Neural progenitor cell (in vitro differentiated cells): ENCODE measurements at regions not wholly inside any gene's neighbourhood (a gene's known extent, or its start where the extent isn't known, plus 50 kb on each side); places are given as distances from the start of the nearest gene placed in this dataset.

Source experiments
- DNase-seq: peaks from one replicate; pipeline ENCODE4 v3.0.0-alpha.2; 2016; ENCODE audit warnings: low spot score
- H2AFZ ChIP-seq: fragments of 200-600 bp; sonication (generic); replicated peaks from 2 replicates; pipeline ENCODE4 v1.6.1; 2016; ENCODE audit warnings: antibody characterized with exemption
- H3F3A ChIP-seq: fragments of 200-600 bp; sonication (generic); 2 replicates; pipeline ENCODE4 v1.6.1; 2016; ENCODE audit warnings: antibody characterized with exemption, low read depth
- H3K27ac ChIP-seq: fragments of 200-600 bp; sonication (generic); 2 replicates; pipeline ENCODE4 v1.5.1; 2016; ENCODE audit warnings: mild to moderate bottlenecking
- H3K27me3 ChIP-seq: fragments of 200-600 bp; sonication (generic); 2 replicates; pipeline ENCODE4 v1.6.1; 2016; ENCODE audit warnings: mild to moderate bottlenecking, moderate library complexity
- H3K36me3 ChIP-seq: fragments of 200-600 bp; sonication (generic); 2 replicates; pipeline ENCODE4 v1.5.1; 2016
- H3K4me1 ChIP-seq: fragments of 200-600 bp; sonication (generic); 2 replicates; pipeline ENCODE4 v1.6.1; 2016; ENCODE audit warnings: mixed run types
- H3K4me2 ChIP-seq: fragments of 200-600 bp; sonication (generic); 2 replicates; pipeline ENCODE4 v1.6.1; 2016
- H3K4me3 ChIP-seq: fragments of 200-600 bp; sonication (generic); 2 replicates; pipeline ENCODE4 v1.5.1; 2016
- H3K79me2 ChIP-seq: fragments of 200-600 bp; sonication (generic); 2 replicates; pipeline ENCODE4 v1.6.1; 2016; ENCODE audit warnings: low read depth
- H3K9ac ChIP-seq: fragments of 200-600 bp; sonication (generic); 2 replicates; pipeline ENCODE4 v1.6.1; 2016
- H3K9me3 ChIP-seq: fragments of 200-600 bp; sonication (generic); 2 replicates; pipeline ENCODE4 v1.5.1; 2016; ENCODE audit warnings: low read depth
- H4K20me1 ChIP-seq: fragments of 200-600 bp; sonication (generic); 2 replicates; pipeline ENCODE4 v1.6.1; 2016; ENCODE audit warnings: low read depth
- H3K27ac Mint-ChIP-seq: 3 replicates; pipeline ENCODE4 v1.8.0; 2021; ENCODE audit warnings: mixed read lengths
- H3K27me3 Mint-ChIP-seq: 2 replicates; pipeline ENCODE4 v1.8.0; 2022; ENCODE audit warnings: low read depth, mild to moderate bottlenecking, inconsistent platforms, moderate library complexity, mixed read lengths; ENCODE audit not compliant: insufficient read depth
- H3K36me3 Mint-ChIP-seq: 3 replicates; pipeline ENCODE4 v1.8.0; 2021; ENCODE audit warnings: mixed read lengths
- H3K4me1 Mint-ChIP-seq: 3 replicates; pipeline ENCODE4 v1.8.0; 2021; ENCODE audit warnings: mixed read lengths
- H3K4me3 Mint-ChIP-seq: 3 replicates; pipeline ENCODE4 v1.8.0; 2021; ENCODE audit warnings: mild to moderate bottlenecking, moderate library complexity, mixed read lengths
- H3K9me3 Mint-ChIP-seq: 3 replicates; pipeline ENCODE4 v1.8.0; 2020; ENCODE audit warnings: mixed read lengths
- CTCF ChIP-seq: fragments of 200-600 bp; sonication (generic); IDR thresholded peaks from 2 replicates; pipeline ENCODE4 v1.5.1; 2017; ENCODE audit warnings: antibody characterized with exemption, mild to moderate bottlenecking
- EZH2 ChIP-seq: fragments of 200-600 bp; sonication (generic); IDR thresholded peaks from 2 replicates; pipeline ENCODE4 v1.6.1; 2017; ENCODE audit warnings: antibody characterized with exemption, mild to moderate bottlenecking, moderate library complexity
- EZH2phosphoT487 ChIP-seq: fragments of 200-600 bp; sonication (generic); IDR thresholded peaks from 2 replicates; pipeline ENCODE4 v1.6.1; 2017; ENCODE audit warnings: antibody characterized with exemption

- no peak overlapping the region for H3K4me2 ChIP-seq
- H3K27ac ChIP-seq, result no peak overlapping the region
- no peak overlapping the region for H3K4me3 ChIP-seq
- no peak for DNase-seq
- H3K27ac Mint-ChIP-seq, result no peak overlapping the region
- no peak overlapping the region for H3K9ac ChIP-seq
- H3K4me3 Mint-ChIP-seq, result no peak overlapping the region
- H3K36me3 ChIP-seq, result no peaks in the 10 kb centered on the region
- H3K27me3 ChIP-seq, result no peaks in the 10 kb centered on the region
- no peaks in the 10 kb centered on the region for H3K4me1 Mint-ChIP-seq
- H3K27me3 Mint-ChIP-seq, result no peaks in the 10 kb centered on the region
- H3K79me2 ChIP-seq, result no peaks in the 10 kb centered on the region
- H4K20me1 ChIP-seq, result no peaks in the 10 kb centered on the region
- H3K9me3 ChIP-seq, result no peaks in the 10 kb centered on the region
- H3K9me3 Mint-ChIP-seq, result no peaks in the 10 kb centered on the region
- H2AFZ ChIP-seq, result no peak overlapping the region
- H3K36me3 Mint-ChIP-seq, result no peaks in the 10 kb centered on the region
- H3K4me1 ChIP-seq, result no peaks in the 10 kb centered on the region
- no peak for TF ChIP-seq EZH2
- TF ChIP-seq EZH2phosphoT487, result no peak
- no peak for TF ChIP-seq CTCF
- H3F3A ChIP-seq, result no peaks in the 10 kb centered on the region
These were observed 67.6 kb upstream of the SLC38A4 start for GRCh38 chr12:46893434-46893833.

GRCh38 chr12:46895726-46896125 lies 69.9 kb upstream of the SLC38A4 start:
- H3K36me3 ChIP-seq, result no peaks in the 10 kb centered on the region
- no peak overlapping the region for H2AFZ ChIP-seq
- H3K27ac ChIP-seq, result no peak overlapping the region
- H3K9me3 Mint-ChIP-seq, result no peaks in the 10 kb centered on the region
- H3K27me3 Mint-ChIP-seq, result no peaks in the 10 kb centered on the region
- H3K4me1 Mint-ChIP-seq, result no peaks in the 10 kb centered on the region
- TF ChIP-seq CTCF (no peak), EZH2phosphoT487 (no peak), EZH2 (no peak)
- H3K4me3 ChIP-seq, result no peak overlapping the region
- H3K79me2 ChIP-seq, result no peaks in the 10 kb centered on the region
- no peaks in the 10 kb centered on the region for H3K27me3 ChIP-seq
- no peak overlapping the region for H3K4me2 ChIP-seq
- no peaks in the 10 kb centered on the region for H3K4me1 ChIP-seq
- H3K27ac Mint-ChIP-seq, result no peak overlapping the region
- H4K20me1 ChIP-seq, result no peaks in the 10 kb centered on the region
- DNase-seq, result no peak
- H3K9ac ChIP-seq, result no peak overlapping the region
- H3K36me3 Mint-ChIP-seq, result no peaks in the 10 kb centered on the region
- H3K9me3 ChIP-seq, result no peaks in the 10 kb centered on the region
- no peak overlapping the region for H3K4me3 Mint-ChIP-seq
- H3F3A ChIP-seq, result no peaks in the 10 kb centered on the region

GRCh38 chr12:46896680-46897079 lies 70.9 kb upstream of the SLC38A4 start:
- no peaks in the 10 kb centered on the region for H3K4me1 Mint-ChIP-seq
- H3K27ac ChIP-seq, result no peak overlapping the region
- H3F3A ChIP-seq, result no peaks in the 10 kb centered on the region
- no peaks in the 10 kb centered on the region for H3K9me3 ChIP-seq
- H3K36me3 Mint-ChIP-seq, result no peaks in the 10 kb centered on the region
- no peak overlapping the region for H3K4me2 ChIP-seq
- no peak for DNase-seq
- no peaks in the 10 kb centered on the region for H3K4me1 ChIP-seq
- H3K36me3 ChIP-seq, result no peaks in the 10 kb centered on the region
- no peak overlapping the region for H3K4me3 ChIP-seq
- H3K27ac Mint-ChIP-seq, result no peak overlapping the region
- no peak overlapping the region for H2AFZ ChIP-seq
- H3K9ac ChIP-seq, result no peak overlapping the region
- TF ChIP-seq EZH2phosphoT487 (no peak), CTCF (no peak), EZH2 (no peak)
- no peaks in the 10 kb centered on the region for H4K20me1 ChIP-seq
- H3K27me3 ChIP-seq, result no peaks in the 10 kb centered on the region
- no peaks in the 10 kb centered on the region for H3K27me3 Mint-ChIP-seq
- no peak overlapping the region for H3K4me3 Mint-ChIP-seq
- no peaks in the 10 kb centered on the region for H3K9me3 Mint-ChIP-seq
- no peaks in the 10 kb centered on the region for H3K79me2 ChIP-seq
